Astrocyte of the spinal cord (primary cell): ENCODE measurements at regions not wholly inside any gene's neighbourhood (a gene's known extent, or its start where the extent isn't known, plus 50 kb on each side); places are given as distances from the start of the nearest gene placed in this dataset.
"Not testable (repeated sequence)": the region's sequence is repeated elsewhere in the genome, so short reads cannot be mapped to it uniquely, and the experiment has no call there.

Experiments
- DNase-seq: peaks from one replicate; pipeline ENCODE4 v3.0.0; 2011; ENCODE audit warnings: low read depth, low spot score
- H3K4me3 ChIP-seq: 2 replicates; pipeline ENCODE4 v1.5.1; 2011; ENCODE audit warnings: low read depth, mild to moderate bottlenecking, low read length, moderate library complexity
- CTCF ChIP-seq: IDR thresholded peaks from 2 replicates; pipeline ENCODE4 v1.5.1; 2012; ENCODE audit warnings: low read depth, mild to moderate bottlenecking, low read length, inconsistent platforms
- in situ Hi-C: cut with HindIII; loops from 2 replicates; pipeline ENCODE4 v1.10.0; 2017; ENCODE audit warnings: low sequenced_read_pairs

- in situ Hi-C loops, result no loop called here
- no peak for TF ChIP-seq CTCF
- DNase-seq, result no peak
- no peak overlapping the region for H3K4me3 ChIP-seq
These were observed 225.7 kb downstream of the MREG start for GRCh38 chr2:215787565-215788178.

GRCh38 chr2:215787025-215787424 lies 226.3 kb downstream of the MREG start:
- H3K4me3 ChIP-seq, result no peak overlapping the region
- in situ Hi-C loops, result no loop called here
- no peak for TF ChIP-seq CTCF
- DNase-seq, result peak; percentile 50

- in situ Hi-C loops, result no loop called here
- DNase-seq, result peak; percentile 89
These were observed 229.0 kb downstream of the MREG start for GRCh38 chr2:215784371-215784783.

GRCh38 chr2:215783640-215784039 lies 229.7 kb downstream of the MREG start:
- in situ Hi-C loops, H3K4me3 ChIP-seq, DNase-seq: not testable (repeated sequence)

More at GRCh38 chr2:215784371-215784783, 229.0 kb downstream of the MREG start:
- no peak for TF ChIP-seq CTCF
- no peak overlapping the region for H3K4me3 ChIP-seq

GRCh38 chr2:215782965-215783364 lies 230.4 kb downstream of the MREG start:
- no peak for DNase-seq
- no peak overlapping the region for H3K4me3 ChIP-seq
- peak; percentile 2 for TF ChIP-seq CTCF
- in situ Hi-C loops, result no loop called here

GRCh38 chr2:215782295-215782694 lies 231.1 kb downstream of the MREG start:
- H3K4me3 ChIP-seq, result no peak overlapping the region
- in situ Hi-C loops, result no loop called here
- TF ChIP-seq CTCF, result no peak
- DNase-seq, result no peak

- DNase-seq, result no peak
- no peak overlapping the region for H3K4me3 ChIP-seq
- in situ Hi-C loops, result no loop called here
- TF ChIP-seq CTCF, result no peak
These were observed 232.3 kb downstream of the MREG start for GRCh38 chr2:215780907-215781685.
